ENCODE measurements at regions not wholly inside any gene's neighbourhood (a gene's known extent, or its start where the extent isn't known, plus 50 kb on each side); places are given as distances from the start of the nearest gene placed in this dataset.

DNA sequence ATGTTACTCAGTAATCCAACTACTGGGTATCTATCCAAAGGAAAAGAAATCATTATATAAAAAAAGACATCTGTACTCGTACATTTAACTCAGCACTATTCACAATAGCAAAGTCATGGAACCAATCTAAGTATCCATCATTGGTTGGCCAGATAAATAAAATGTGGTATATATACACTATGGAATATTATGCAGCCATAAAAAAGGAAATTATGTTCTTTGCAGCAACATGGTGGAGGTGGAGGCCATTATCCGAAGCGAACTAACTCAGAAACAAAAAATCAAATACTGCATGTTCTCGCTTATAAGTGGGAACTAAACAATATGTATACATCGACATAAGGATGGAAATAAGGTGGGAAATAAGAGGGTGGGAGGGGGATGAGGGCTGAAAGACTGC lies 56.2 kb upstream of the ANTXRL start:
- TF ChIP-seq, protein P1, sequence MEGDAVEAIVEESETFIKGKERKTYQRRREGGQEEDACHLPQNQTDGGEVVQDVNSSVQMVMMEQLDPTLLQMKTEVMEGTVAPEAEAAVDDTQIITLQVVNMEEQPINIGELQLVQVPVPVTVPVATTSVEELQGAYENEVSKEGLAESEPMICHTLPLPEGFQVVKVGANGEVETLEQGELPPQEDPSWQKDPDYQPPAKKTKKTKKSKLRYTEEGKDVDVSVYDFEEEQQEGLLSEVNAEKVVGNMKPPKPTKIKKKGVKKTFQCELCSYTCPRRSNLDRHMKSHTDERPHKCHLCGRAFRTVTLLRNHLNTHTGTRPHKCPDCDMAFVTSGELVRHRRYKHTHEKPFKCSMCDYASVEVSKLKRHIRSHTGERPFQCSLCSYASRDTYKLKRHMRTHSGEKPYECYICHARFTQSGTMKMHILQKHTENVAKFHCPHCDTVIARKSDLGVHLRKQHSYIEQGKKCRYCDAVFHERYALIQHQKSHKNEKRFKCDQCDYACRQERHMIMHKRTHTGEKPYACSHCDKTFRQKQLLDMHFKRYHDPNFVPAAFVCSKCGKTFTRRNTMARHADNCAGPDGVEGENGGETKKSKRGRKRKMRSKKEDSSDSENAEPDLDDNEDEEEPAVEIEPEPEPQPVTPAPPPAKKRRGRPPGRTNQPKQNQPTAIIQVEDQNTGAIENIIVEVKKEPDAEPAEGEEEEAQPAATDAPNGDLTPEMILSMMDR (conservative IDR thresholded peaks at IDR 0.05; ENCODE audit: low read length): no peak
- TF ChIP-seq EZH2phosphoT487 (IDR thresholded peaks at IDR 0.05; ENCODE audit: borderline replicate concordance): no peak
